ENCODE measurements at regions not wholly inside any gene's neighbourhood (a gene's known extent, or its start where the extent isn't known, plus 50 kb on each side); places are given as distances from the start of the nearest gene placed in this dataset.

DNA sequence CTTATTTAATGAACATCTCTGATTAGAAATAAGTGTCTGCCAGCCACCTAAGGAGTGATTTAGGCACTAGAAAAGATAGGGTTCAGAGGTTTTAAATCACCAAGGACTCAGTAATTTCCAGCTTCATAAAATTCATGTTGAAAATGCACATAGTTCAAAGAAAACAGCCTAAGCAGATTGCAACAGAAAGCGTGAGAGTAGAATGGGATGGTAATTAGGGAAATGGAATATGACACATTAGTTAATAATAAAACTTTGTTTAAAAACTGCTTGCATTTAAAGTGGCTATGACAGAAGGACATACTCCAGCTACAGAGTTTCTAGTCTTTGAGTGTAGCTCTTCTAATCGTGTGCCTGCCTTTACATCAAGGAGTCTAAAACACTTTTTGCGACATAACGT is 490.8 kb downstream of the TLE4 start:
- TF ChIP-seq POLR2AphosphoS5 (IDR thresholded peaks at IDR 0.05; ENCODE audit: insufficient read depth in 1 of 2, low read depth in 1 of 2), result no peak
- TF ChIP-seq, protein P1, sequence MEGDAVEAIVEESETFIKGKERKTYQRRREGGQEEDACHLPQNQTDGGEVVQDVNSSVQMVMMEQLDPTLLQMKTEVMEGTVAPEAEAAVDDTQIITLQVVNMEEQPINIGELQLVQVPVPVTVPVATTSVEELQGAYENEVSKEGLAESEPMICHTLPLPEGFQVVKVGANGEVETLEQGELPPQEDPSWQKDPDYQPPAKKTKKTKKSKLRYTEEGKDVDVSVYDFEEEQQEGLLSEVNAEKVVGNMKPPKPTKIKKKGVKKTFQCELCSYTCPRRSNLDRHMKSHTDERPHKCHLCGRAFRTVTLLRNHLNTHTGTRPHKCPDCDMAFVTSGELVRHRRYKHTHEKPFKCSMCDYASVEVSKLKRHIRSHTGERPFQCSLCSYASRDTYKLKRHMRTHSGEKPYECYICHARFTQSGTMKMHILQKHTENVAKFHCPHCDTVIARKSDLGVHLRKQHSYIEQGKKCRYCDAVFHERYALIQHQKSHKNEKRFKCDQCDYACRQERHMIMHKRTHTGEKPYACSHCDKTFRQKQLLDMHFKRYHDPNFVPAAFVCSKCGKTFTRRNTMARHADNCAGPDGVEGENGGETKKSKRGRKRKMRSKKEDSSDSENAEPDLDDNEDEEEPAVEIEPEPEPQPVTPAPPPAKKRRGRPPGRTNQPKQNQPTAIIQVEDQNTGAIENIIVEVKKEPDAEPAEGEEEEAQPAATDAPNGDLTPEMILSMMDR (IDR thresholded peaks at IDR 0.05), result no peak

Data from vagina (tissue), 2 donors.